ENCODE measurements at regions not wholly inside any gene's neighbourhood (a gene's known extent, or its start where the extent isn't known, plus 50 kb on each side); places are given as distances from the start of the nearest gene placed in this dataset.

DNA sequence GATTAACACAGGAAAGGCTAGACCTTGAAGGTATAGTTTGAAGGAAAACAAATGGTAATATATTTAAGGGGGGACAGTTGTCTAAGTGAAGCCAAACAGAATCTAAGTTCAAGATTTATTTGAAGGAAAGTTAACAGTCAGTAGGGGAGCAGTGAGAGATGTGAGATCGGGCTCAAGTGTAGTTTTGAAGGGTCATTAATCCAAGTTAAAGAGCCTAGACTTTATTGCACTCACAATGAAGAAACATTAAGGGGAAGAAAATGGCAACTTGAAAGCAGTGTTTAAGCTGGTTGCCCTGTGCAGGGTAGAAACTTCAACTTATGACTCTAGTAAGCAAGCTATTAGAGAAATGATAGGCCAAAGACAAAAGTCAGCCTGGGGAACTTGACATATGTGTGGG is 1952.2 kb downstream of the PCDH7 start:
- H3K36me3 Mint-ChIP-seq (ENCODE audit: insufficient read depth, unreplicated experiment): no peaks in the 10 kb centered on the region
- no peak for DNase-seq
- no peak overlapping the region for H3K4me3 Mint-ChIP-seq (ENCODE audit: low read depth, unreplicated experiment)
- TF ChIP-seq, protein P1, sequence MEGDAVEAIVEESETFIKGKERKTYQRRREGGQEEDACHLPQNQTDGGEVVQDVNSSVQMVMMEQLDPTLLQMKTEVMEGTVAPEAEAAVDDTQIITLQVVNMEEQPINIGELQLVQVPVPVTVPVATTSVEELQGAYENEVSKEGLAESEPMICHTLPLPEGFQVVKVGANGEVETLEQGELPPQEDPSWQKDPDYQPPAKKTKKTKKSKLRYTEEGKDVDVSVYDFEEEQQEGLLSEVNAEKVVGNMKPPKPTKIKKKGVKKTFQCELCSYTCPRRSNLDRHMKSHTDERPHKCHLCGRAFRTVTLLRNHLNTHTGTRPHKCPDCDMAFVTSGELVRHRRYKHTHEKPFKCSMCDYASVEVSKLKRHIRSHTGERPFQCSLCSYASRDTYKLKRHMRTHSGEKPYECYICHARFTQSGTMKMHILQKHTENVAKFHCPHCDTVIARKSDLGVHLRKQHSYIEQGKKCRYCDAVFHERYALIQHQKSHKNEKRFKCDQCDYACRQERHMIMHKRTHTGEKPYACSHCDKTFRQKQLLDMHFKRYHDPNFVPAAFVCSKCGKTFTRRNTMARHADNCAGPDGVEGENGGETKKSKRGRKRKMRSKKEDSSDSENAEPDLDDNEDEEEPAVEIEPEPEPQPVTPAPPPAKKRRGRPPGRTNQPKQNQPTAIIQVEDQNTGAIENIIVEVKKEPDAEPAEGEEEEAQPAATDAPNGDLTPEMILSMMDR (IDR thresholded peaks at IDR 0.05; ENCODE audit: unreplicated experiment): no peak
- intact Hi-C loops (cut with micrococcal nuclease; ENCODE audit: unreplicated experiment): no loop called here
- no peak overlapping the region for H3K27ac Mint-ChIP-seq (ENCODE audit: unreplicated experiment)
- CTCF ChIA-PET: no interaction called here
- H3K27me3 Mint-ChIP-seq (ENCODE audit: unreplicated experiment): no peaks in the 10 kb centered on the region
- BruUV-seq (replicated peaks): no TSS peak
- H3K9me3 Mint-ChIP-seq (ENCODE audit: low read depth, unreplicated experiment): peaks cover 6% of the 10 kb centered on the region
- no peaks in the 10 kb centered on the region for H3K4me1 Mint-ChIP-seq (ENCODE audit: low read depth, unreplicated experiment)

DNA sequence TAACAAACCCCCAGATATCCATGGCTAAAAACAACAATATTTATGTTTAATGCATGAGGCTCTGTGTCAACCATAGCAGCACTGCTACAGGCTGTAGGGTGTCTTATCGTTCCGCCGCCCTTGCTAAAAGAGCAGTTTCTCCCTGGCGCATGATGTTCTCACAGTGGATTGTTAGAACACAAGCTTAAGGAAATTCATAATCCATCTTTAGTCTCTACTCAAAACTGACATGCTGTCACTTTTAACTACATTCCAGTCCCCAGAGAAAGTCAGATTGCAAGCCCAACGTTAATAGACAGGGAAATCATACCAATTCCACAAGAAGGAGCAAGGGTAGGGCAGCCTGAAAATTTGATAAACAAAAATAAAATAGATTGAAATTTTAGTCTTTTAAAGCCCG is 1960.8 kb downstream of the PCDH7 start:
- H3K9me3 Mint-ChIP-seq (ENCODE audit: low read depth, unreplicated experiment): peaks cover 16% of the 10 kb centered on the region
- no peak overlapping the region for H3K4me3 Mint-ChIP-seq (ENCODE audit: low read depth, unreplicated experiment)
- H3K27me3 Mint-ChIP-seq (ENCODE audit: unreplicated experiment): no peaks in the 10 kb centered on the region
- CTCF ChIA-PET: no interaction called here
- DNase-seq: no peak
- intact Hi-C loops (cut with micrococcal nuclease; ENCODE audit: unreplicated experiment): no loop called here
- H3K4me1 Mint-ChIP-seq (ENCODE audit: low read depth, unreplicated experiment): no peaks in the 10 kb centered on the region
- TF ChIP-seq, protein P1 (IDR thresholded peaks at IDR 0.05; ENCODE audit: unreplicated experiment): no peak
- H3K27ac Mint-ChIP-seq (ENCODE audit: unreplicated experiment): no peak overlapping the region
- BruUV-seq (replicated peaks): no TSS peak
- no peaks in the 10 kb centered on the region for H3K36me3 Mint-ChIP-seq (ENCODE audit: insufficient read depth, unreplicated experiment)

DNA sequence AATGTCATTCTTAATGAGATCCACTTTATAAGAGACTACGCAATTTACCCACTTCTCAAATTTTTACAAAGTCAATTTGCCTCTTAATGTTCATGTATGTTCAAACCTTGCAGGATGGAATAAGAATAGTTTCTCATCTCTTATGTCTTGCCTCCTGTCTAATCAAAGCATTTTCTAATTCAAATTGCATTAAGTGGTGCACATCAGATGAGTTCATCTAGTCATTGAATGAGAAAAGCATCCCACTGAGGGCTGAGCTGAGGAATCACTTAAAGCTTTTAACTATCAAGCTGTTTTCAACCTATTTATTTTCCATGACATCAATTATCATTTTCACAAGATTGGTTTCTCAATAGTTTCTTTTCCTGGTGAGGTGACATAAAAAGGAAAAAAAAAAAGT is 1964.0 kb downstream of the PCDH7 start:
- H3K4me1 Mint-ChIP-seq (ENCODE audit: low read depth, unreplicated experiment): no peaks in the 10 kb centered on the region
- no peak for DNase-seq
- H3K27ac Mint-ChIP-seq (ENCODE audit: unreplicated experiment): no peak overlapping the region
- no peak overlapping the region for H3K4me3 Mint-ChIP-seq (ENCODE audit: low read depth, unreplicated experiment)
- H3K27me3 Mint-ChIP-seq (ENCODE audit: unreplicated experiment): no peaks in the 10 kb centered on the region
- CTCF ChIA-PET: no interaction called here
- peaks cover 13% of the 10 kb centered on the region for H3K9me3 Mint-ChIP-seq (ENCODE audit: low read depth, unreplicated experiment)
- BruUV-seq (replicated peaks): no TSS peak
- H3K36me3 Mint-ChIP-seq (ENCODE audit: insufficient read depth, unreplicated experiment): no peaks in the 10 kb centered on the region
- intact Hi-C loops (cut with micrococcal nuclease; ENCODE audit: unreplicated experiment): no loop called here
- TF ChIP-seq, protein P1 (IDR thresholded peaks at IDR 0.05; ENCODE audit: unreplicated experiment): no peak

DNA sequence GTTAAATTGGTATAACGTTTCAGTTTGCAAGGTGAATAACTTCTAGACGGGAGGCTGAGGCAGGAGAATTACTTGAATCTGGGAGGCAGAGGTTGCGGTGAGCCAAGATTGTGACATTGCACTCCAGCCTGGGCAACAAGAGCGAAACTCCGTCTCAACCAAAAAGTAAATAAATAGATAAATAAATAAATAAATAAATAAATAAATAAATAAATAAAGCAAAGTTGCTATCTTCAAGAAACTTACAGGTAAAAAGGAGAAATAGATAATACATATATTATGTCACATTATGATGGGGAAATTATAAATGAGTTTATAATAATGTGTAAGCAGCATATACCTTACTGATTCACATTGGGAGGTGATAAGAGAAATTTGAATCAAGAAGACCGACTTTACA is 1966.0 kb downstream of the PCDH7 start:
- Mint-ChIP-seq H3K36me3 (ENCODE audit: insufficient read depth, unreplicated experiment) (no peaks in the 10 kb centered on the region), H3K4me1 (ENCODE audit: low read depth, unreplicated experiment) (no peaks in the 10 kb centered on the region), H3K27ac (ENCODE audit: unreplicated experiment) (no peak overlapping the region), H3K4me3 (ENCODE audit: low read depth, unreplicated experiment) (no peak overlapping the region), H3K9me3 (ENCODE audit: low read depth, unreplicated experiment) (peaks cover 5% of the 10 kb centered on the region), H3K27me3 (ENCODE audit: unreplicated experiment) (no peaks in the 10 kb centered on the region)
- CTCF ChIA-PET: no interaction called here
- TF ChIP-seq, protein P1 (IDR thresholded peaks at IDR 0.05; ENCODE audit: unreplicated experiment): no peak
- BruUV-seq (replicated peaks): no TSS peak
- no peak for DNase-seq
- intact Hi-C loops (cut with micrococcal nuclease; ENCODE audit: unreplicated experiment): no loop called here

DNA sequence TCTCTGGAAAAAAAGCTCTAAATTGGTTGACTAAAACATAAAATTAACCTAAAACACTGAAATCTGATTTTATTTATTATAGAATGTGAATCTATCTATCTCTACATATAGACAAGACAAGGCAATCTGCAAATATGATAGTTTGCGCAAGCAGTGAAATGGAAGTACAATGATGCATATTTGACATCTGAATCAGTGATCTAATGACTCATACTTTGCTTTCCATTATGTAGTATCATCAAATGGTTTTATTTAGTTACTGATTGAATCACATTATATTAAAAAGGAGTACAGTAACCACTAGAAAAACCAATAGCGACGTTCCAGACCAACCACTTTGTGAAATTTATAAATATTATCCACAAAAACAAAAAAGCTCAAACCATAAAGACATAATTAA is 1969.3 kb downstream of the PCDH7 start:
- Mint-ChIP-seq H3K36me3 (ENCODE audit: insufficient read depth, unreplicated experiment) (no peaks in the 10 kb centered on the region), H3K27ac (ENCODE audit: unreplicated experiment) (no peak overlapping the region), H3K4me1 (ENCODE audit: low read depth, unreplicated experiment) (no peaks in the 10 kb centered on the region), H3K9me3 (ENCODE audit: low read depth, unreplicated experiment) (peaks cover 10% of the 10 kb centered on the region), H3K27me3 (ENCODE audit: unreplicated experiment) (no peaks in the 10 kb centered on the region), H3K4me3 (ENCODE audit: low read depth, unreplicated experiment) (no peak overlapping the region)
- intact Hi-C loops (cut with micrococcal nuclease; ENCODE audit: unreplicated experiment): no loop called here
- TF ChIP-seq, protein P1 (IDR thresholded peaks at IDR 0.05; ENCODE audit: unreplicated experiment): no peak
- no peak for DNase-seq
- CTCF ChIA-PET: no interaction called here
- no TSS peak for BruUV-seq (replicated peaks)

Measured in Calu3 (cell line).